Osteocyte (in vitro differentiated cells): ENCODE measurements at regions not wholly inside any gene's neighbourhood (a gene's known extent, or its start where the extent isn't known, plus 50 kb on each side); places are given as distances from the start of the nearest gene placed in this dataset.

ENCODE experiments used
- DNase-seq: peaks from one replicate; pipeline ENCODE4 v3.0.0; 2021; ENCODE audit warnings: mixed read lengths; ENCODE audit not compliant: unreplicated experiment; ENCODE audit errors: extremely low spot score
- H3K27ac Mint-ChIP-seq: one replicate; pipeline ENCODE4 v1.8.0; 2021; ENCODE audit warnings: mild to moderate bottlenecking, mixed read lengths; ENCODE audit not compliant: unreplicated experiment
- H3K27me3 Mint-ChIP-seq: one replicate; pipeline ENCODE4 v1.8.0; 2021; ENCODE audit warnings: mixed read lengths; ENCODE audit not compliant: unreplicated experiment
- H3K36me3 Mint-ChIP-seq: one replicate; pipeline ENCODE4 v1.8.0; 2021; ENCODE audit warnings: mixed read lengths; ENCODE audit not compliant: unreplicated experiment
- H3K4me1 Mint-ChIP-seq: one replicate; pipeline ENCODE4 v1.8.0; 2021; ENCODE audit warnings: mixed read lengths; ENCODE audit not compliant: unreplicated experiment
- H3K4me3 Mint-ChIP-seq: one replicate; pipeline ENCODE4 v1.8.0; 2021; ENCODE audit warnings: mild to moderate bottlenecking, moderate library complexity, mixed read lengths; ENCODE audit not compliant: unreplicated experiment
- H3K9me3 Mint-ChIP-seq: one replicate; pipeline ENCODE4 v1.8.0; 2021; ENCODE audit warnings: mixed read lengths; ENCODE audit not compliant: unreplicated experiment
- CTCF ChIP-seq: fragments of 200-600 bp; sonication (generic); IDR thresholded peaks from 2 replicates; pipeline ENCODE4 v1.5.0; 2021; ENCODE audit warnings: antibody characterized with exemption, mild to moderate bottlenecking, moderate library complexity

- DNase-seq: no peak
- H3K27me3 Mint-ChIP-seq: no peaks in the 10 kb centered on the region
- H3K4me1 Mint-ChIP-seq: peaks cover 3% of the 10 kb centered on the region
- H3K4me3 Mint-ChIP-seq: no peak overlapping the region
- no peak for TF ChIP-seq CTCF
- no peaks in the 10 kb centered on the region for H3K9me3 Mint-ChIP-seq
- no peaks in the 10 kb centered on the region for H3K36me3 Mint-ChIP-seq
- no peak overlapping the region for H3K27ac Mint-ChIP-seq
Measured at GRCh38 chr7:81031243-81031642, 112.4 kb upstream of the SEMA3C start.

- Mint-ChIP-seq H3K4me3 (no peak overlapping the region), H3K27ac (no peak overlapping the region), H3K4me1 (peaks cover under 1% of the 10 kb centered on the region), H3K27me3 (no peaks in the 10 kb centered on the region), H3K36me3 (no peaks in the 10 kb centered on the region), H3K9me3 (no peaks in the 10 kb centered on the region)
- TF ChIP-seq CTCF: no peak
- no peak for DNase-seq
Measured at GRCh38 chr7:81030472-81030871, 111.6 kb upstream of the SEMA3C start.

- TF ChIP-seq CTCF: no peak
- H3K4me1 Mint-ChIP-seq: no peaks in the 10 kb centered on the region
Measured at GRCh38 chr7:81029511-81029910, 110.7 kb upstream of the SEMA3C start.

GRCh38 chr7:81025360-81025759, 106.5 kb upstream of the SEMA3C start:
- DNase-seq: no peak
- Mint-ChIP-seq H3K36me3 (no peaks in the 10 kb centered on the region), H3K4me3 (no peak overlapping the region), H3K9me3 (no peaks in the 10 kb centered on the region), H3K27ac (no peak overlapping the region), H3K4me1 (no peaks in the 10 kb centered on the region), H3K27me3 (no peaks in the 10 kb centered on the region)
- no peak for TF ChIP-seq CTCF

More at GRCh38 chr7:81029511-81029910, 110.7 kb upstream of the SEMA3C start:
- no peak overlapping the region for H3K4me3 Mint-ChIP-seq
- no peaks in the 10 kb centered on the region for H3K27me3 Mint-ChIP-seq
- no peak overlapping the region for H3K27ac Mint-ChIP-seq
- H3K9me3 Mint-ChIP-seq: no peaks in the 10 kb centered on the region
- no peak for DNase-seq
- H3K36me3 Mint-ChIP-seq: no peaks in the 10 kb centered on the region

- no peaks in the 10 kb centered on the region for H3K36me3 Mint-ChIP-seq
- H3K27me3 Mint-ChIP-seq: no peaks in the 10 kb centered on the region
- no peak for TF ChIP-seq CTCF
- peaks cover 10% of the 10 kb centered on the region for H3K4me1 Mint-ChIP-seq
- no peak overlapping the region for H3K27ac Mint-ChIP-seq
- no peak overlapping the region for H3K4me3 Mint-ChIP-seq
- peaks cover 13% of the 10 kb centered on the region for H3K9me3 Mint-ChIP-seq
- no peak for DNase-seq
Measured at GRCh38 chr7:81014908-81015307, 96.1 kb upstream of the SEMA3C start.
